ENCODE measurements at regions not wholly inside any gene's neighbourhood (a gene's known extent, or its start where the extent isn't known, plus 50 kb on each side); places are given as distances from the start of the nearest gene placed in this dataset.

DNA sequence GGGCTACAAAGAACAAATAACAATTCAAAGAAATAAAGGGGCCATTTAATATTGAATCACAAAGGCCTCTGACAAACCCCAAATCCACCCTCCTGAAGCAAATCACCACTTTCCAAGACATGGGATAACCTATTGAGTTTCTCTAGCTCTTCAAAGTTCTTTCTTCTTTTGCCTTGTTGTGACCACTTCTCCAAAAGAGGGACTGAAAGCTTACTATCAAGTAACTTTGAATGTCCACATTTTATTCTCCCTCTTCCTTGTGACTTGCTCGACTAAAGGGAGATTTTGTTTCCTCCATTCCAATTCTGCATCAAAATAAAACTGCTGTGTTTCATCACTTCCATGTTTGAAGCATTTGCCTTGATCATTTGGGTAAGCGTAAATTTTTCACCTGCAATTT, 166.6 kb upstream of the SLC7A11 start:
- Histone ChIP-seq H3K4me1 (no peaks in the 10 kb centered on the region), H3K4me3 (ENCODE audit: low read depth, low read length) (no peak overlapping the region), H3K9ac (no peak overlapping the region), H3K27ac (no peak overlapping the region), H3K79me2 (no peaks in the 10 kb centered on the region), H3K4me2 (ENCODE audit: low read length) (no peak overlapping the region), H2AFZ (no peak overlapping the region), H3K36me3 (ENCODE audit: control insufficient read depth, insufficient read depth, low read length) (no peaks in the 10 kb centered on the region), H3K27me3 (ENCODE audit: control insufficient read depth, insufficient read depth, low read length) (no peaks in the 10 kb centered on the region), H3K9me3 (ENCODE audit: control insufficient read depth, low read length) (no peaks in the 10 kb centered on the region)
- TF ChIP-seq, protein P1, sequence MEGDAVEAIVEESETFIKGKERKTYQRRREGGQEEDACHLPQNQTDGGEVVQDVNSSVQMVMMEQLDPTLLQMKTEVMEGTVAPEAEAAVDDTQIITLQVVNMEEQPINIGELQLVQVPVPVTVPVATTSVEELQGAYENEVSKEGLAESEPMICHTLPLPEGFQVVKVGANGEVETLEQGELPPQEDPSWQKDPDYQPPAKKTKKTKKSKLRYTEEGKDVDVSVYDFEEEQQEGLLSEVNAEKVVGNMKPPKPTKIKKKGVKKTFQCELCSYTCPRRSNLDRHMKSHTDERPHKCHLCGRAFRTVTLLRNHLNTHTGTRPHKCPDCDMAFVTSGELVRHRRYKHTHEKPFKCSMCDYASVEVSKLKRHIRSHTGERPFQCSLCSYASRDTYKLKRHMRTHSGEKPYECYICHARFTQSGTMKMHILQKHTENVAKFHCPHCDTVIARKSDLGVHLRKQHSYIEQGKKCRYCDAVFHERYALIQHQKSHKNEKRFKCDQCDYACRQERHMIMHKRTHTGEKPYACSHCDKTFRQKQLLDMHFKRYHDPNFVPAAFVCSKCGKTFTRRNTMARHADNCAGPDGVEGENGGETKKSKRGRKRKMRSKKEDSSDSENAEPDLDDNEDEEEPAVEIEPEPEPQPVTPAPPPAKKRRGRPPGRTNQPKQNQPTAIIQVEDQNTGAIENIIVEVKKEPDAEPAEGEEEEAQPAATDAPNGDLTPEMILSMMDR (IDR thresholded peaks at IDR 0.05): no peak

DNA sequence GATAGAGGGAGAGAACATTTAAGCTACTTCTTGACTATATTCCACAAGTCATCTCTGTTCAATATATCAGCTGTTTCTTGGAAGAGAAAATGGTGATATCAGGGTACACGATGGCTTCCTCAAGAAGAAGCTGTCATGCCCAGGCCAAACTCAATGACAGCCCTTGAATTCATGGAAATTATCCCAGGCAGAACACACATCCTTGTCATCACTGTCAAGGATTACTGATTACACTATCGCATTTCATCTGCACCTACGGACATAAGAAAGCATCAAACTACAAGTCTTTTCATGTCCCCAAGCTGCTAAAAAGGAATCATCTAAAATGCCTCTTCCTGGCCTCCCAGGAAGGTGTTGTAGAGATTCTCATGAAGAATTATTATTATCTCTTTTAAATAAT, 165.2 kb upstream of the SLC7A11 start:
- Histone ChIP-seq H2AFZ (no peak overlapping the region), H3K27ac (no peak overlapping the region), H3K4me1 (no peaks in the 10 kb centered on the region), H3K36me3 (ENCODE audit: control insufficient read depth, insufficient read depth, low read length) (no peaks in the 10 kb centered on the region), H3K4me3 (ENCODE audit: low read depth, low read length) (no peak overlapping the region), H3K9ac (no peak overlapping the region), H3K4me2 (ENCODE audit: low read length) (no peak overlapping the region), H3K79me2 (no peaks in the 10 kb centered on the region), H3K27me3 (ENCODE audit: control insufficient read depth, insufficient read depth, low read length) (no peaks in the 10 kb centered on the region), H3K9me3 (ENCODE audit: control insufficient read depth, low read length) (no peaks in the 10 kb centered on the region)
- TF ChIP-seq, protein P1 (IDR thresholded peaks at IDR 0.05): no peak

DNA sequence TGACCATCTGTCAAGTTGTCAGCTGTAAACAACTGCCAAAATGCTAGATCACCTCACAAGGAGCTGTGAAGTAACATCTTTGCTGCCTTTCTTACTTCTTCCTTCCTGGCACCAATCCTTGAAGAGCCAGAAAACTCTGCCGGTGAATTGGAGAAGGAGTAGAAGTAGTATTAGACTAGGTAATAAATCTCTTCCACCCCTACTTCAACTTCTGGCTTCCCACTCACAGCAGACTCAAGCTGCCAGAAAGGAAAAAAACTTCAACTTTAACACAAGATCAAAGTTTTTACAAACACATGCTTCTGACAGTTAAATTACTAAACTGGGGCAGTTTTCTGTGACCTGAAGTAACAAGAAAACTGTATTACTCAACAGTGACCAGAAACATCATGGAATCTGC, 164.7 kb upstream of the SLC7A11 start:
- no peaks in the 10 kb centered on the region for H3K79me2 ChIP-seq
- no peaks in the 10 kb centered on the region for H3K36me3 ChIP-seq (ENCODE audit: control insufficient read depth, insufficient read depth, low read length)
- H2AFZ ChIP-seq: no peak overlapping the region
- no peak overlapping the region for H3K4me3 ChIP-seq (ENCODE audit: low read depth, low read length)
- H3K9me3 ChIP-seq (ENCODE audit: control insufficient read depth, low read length): no peaks in the 10 kb centered on the region
- TF ChIP-seq, protein P1 (IDR thresholded peaks at IDR 0.05): no peak
- no peaks in the 10 kb centered on the region for H3K27me3 ChIP-seq (ENCODE audit: control insufficient read depth, insufficient read depth, low read length)
- H3K4me1 ChIP-seq: no peaks in the 10 kb centered on the region
- H3K4me2 ChIP-seq (ENCODE audit: low read length): no peak overlapping the region
- H3K27ac ChIP-seq: no peak overlapping the region
- H3K9ac ChIP-seq: no peak overlapping the region

DNA sequence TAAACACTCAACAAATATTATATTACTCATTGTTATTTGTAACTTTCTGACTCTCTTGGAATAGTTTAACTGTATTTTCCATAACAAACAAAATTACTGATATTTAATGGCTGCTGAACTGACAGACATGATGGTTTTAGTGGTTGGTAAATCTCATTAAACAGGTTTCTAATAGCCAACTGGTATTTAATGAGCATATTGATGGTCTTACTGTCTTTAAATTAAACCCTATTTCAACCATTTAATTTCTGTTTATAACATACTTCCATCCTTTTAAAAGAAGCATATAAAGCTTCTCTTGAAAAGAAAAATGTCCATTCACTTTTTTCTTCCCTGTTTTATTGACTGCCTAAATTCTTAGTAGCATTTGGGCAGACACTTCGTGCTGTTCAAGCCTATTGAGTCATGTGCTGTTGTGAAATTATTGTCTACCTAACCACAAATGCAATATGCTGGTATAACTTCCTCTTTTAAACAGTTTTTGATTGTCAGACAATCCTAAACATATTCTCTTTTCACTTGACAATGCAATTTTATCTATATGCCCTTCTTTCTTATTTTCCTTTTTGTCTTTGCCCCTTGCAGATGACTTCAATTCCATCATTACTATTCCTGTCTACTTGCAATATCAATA, 163.9 kb upstream of the SLC7A11 start:
- no peaks in the 10 kb centered on the region for H3K79me2 ChIP-seq
- H3K36me3 ChIP-seq (ENCODE audit: control insufficient read depth, insufficient read depth, low read length): no peaks in the 10 kb centered on the region
- H3K4me3 ChIP-seq (ENCODE audit: low read depth, low read length): no peak overlapping the region
- no peak overlapping the region for H3K9ac ChIP-seq
- no peaks in the 10 kb centered on the region for H3K27me3 ChIP-seq (ENCODE audit: control insufficient read depth, insufficient read depth, low read length)
- no peaks in the 10 kb centered on the region for H3K4me1 ChIP-seq
- no peaks in the 10 kb centered on the region for H3K9me3 ChIP-seq (ENCODE audit: control insufficient read depth, low read length)
- no peak overlapping the region for H2AFZ ChIP-seq
- no peak overlapping the region for H3K4me2 ChIP-seq (ENCODE audit: low read length)
- TF ChIP-seq, protein P1 (IDR thresholded peaks at IDR 0.05): no peak
- no peak overlapping the region for H3K27ac ChIP-seq

DNA sequence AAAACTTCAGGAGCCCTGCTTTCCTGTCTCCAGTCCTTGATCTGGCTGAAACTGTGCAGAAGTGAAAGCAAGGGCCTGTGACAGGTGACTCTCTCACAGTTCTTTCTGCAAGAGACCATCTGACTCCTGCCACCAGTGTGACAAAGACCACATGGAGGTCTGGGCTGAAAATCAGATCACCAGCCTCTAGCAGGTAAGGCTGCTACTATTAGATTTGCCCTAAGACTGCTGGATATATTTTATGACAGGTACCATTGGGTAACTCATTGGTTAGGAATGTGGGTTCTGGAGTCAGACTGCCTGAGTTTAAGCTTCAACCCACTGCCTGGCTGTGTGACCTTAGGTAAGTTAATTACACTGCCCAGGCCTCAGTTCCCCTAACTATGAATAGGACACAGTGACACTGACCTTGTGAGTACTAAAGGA, 163.3 kb upstream of the SLC7A11 start:
- no peak overlapping the region for H2AFZ ChIP-seq
- TF ChIP-seq, protein P1 (IDR thresholded peaks at IDR 0.05): no peak
- no peaks in the 10 kb centered on the region for H3K4me1 ChIP-seq
- H3K27ac ChIP-seq: no peak overlapping the region
- no peak overlapping the region for H3K9ac ChIP-seq
- no peaks in the 10 kb centered on the region for H3K36me3 ChIP-seq (ENCODE audit: control insufficient read depth, insufficient read depth, low read length)
- no peak overlapping the region for H3K4me3 ChIP-seq (ENCODE audit: low read depth, low read length)
- no peak overlapping the region for H3K4me2 ChIP-seq (ENCODE audit: low read length)
- H3K27me3 ChIP-seq (ENCODE audit: control insufficient read depth, insufficient read depth, low read length): no peaks in the 10 kb centered on the region
- H3K9me3 ChIP-seq (ENCODE audit: control insufficient read depth, low read length): no peaks in the 10 kb centered on the region
- no peaks in the 10 kb centered on the region for H3K79me2 ChIP-seq

Data from parathyroid adenoma (tissue), 2 donors.